HEK293T (cell line): ENCODE measurements at regions not wholly inside any gene's neighbourhood (a gene's known extent, or its start where the extent isn't known, plus 50 kb on each side); places are given as distances from the start of the nearest gene placed in this dataset.

ENCODE experiments used
- ARNT ChIP-seq: fragments of 450-650 bp; IDR thresholded peaks from 2 replicates; pipeline ENCODE4 v1.6.1; 2017; ENCODE audit warnings: mild to moderate bottlenecking
- BHLHE40 ChIP-seq: fragments of 450-650 bp; IDR thresholded peaks from 2 replicates; pipeline ENCODE4 v1.6.1; 2016; ENCODE audit warnings: mild to moderate bottlenecking, moderate library complexity, borderline replicate concordance
- ELF4 ChIP-seq: fragments of 450-650 bp; IDR thresholded peaks from 2 replicates; pipeline ENCODE4 v1.6.1; 2017; ENCODE audit warnings: antibody characterized with exemption
- FOXK2 ChIP-seq: fragments of 450-650 bp; IDR thresholded peaks from 2 replicates; pipeline ENCODE4 v1.6.1; 2016; ENCODE audit warnings: mild to moderate bottlenecking
- FOXM1 ChIP-seq: fragments of 450-650 bp; IDR thresholded peaks from 2 replicates; pipeline ENCODE4 v1.6.1; 2017; ENCODE audit warnings: mild to moderate bottlenecking, borderline replicate concordance
- LEF1 ChIP-seq: fragments of 450-650 bp; IDR thresholded peaks from 2 replicates; pipeline ENCODE4 v1.6.1; 2017; ENCODE audit warnings: mild to moderate bottlenecking, borderline replicate concordance
- PKNOX1 ChIP-seq: fragments of 450-650 bp; IDR thresholded peaks from 2 replicates; pipeline ENCODE4 v1.6.1; 2016
- SP1 ChIP-seq: fragments of 450-650 bp; IDR thresholded peaks from 2 replicates; pipeline ENCODE4 v1.6.1; 2017
- SUZ12 ChIP-seq: fragments of 450-650 bp; IDR thresholded peaks from 2 replicates; pipeline ENCODE4 v1.6.1; 2016; ENCODE audit warnings: mild to moderate bottlenecking
- TARDBP ChIP-seq: fragments of 450-650 bp; IDR thresholded peaks from 2 replicates; pipeline ENCODE4 v1.6.1; 2016
- ZNF384 ChIP-seq: fragments of 450-650 bp; IDR thresholded peaks from 2 replicates; pipeline ENCODE4 v1.6.1; 2016

- TF ChIP-seq SP1 (no peak), BHLHE40 (no peak), FOXK2 (no peak), LEF1 (no peak), ELF4 (no peak), ARNT (no peak), PKNOX1 (no peak), TARDBP (no peak), FOXM1 (no peak), ZNF384 (no peak), SUZ12 (no peak)
Observed at GRCh38 chr5:126065061-126065460, 358.1 kb upstream of the GRAMD2B start.
